Osteoblast (primary cell): ENCODE measurements at regions not wholly inside any gene's neighbourhood (a gene's known extent, or its start where the extent isn't known, plus 50 kb on each side); places are given as distances from the start of the nearest gene placed in this dataset.
A peak's percentile ranks its signal among the peaks of the same experiment; 100 is the strongest.
"Not testable (repeated sequence)": the region's sequence is repeated elsewhere in the genome, so short reads cannot be mapped to it uniquely, and the experiment has no call there.

Experiments used
- DNase-seq: peaks from one replicate; pipeline ENCODE4 v3.0.0; 2011; ENCODE audit warnings: low spot score, mixed read lengths; ENCODE audit not compliant: insufficient read length; ENCODE audit errors: missing footprints
- H2AFZ ChIP-seq: 2 replicates; pipeline ENCODE4 v1.6.0; 2011; ENCODE audit warnings: mild to moderate bottlenecking, low read length
- H3K27ac ChIP-seq: 2 replicates; pipeline ENCODE4 v1.5.1; 2011; ENCODE audit warnings: mild to moderate bottlenecking, low read depth, low read length, moderate library complexity
- H3K27me3 ChIP-seq: 2 replicates; pipeline ENCODE4 v1.6.0; 2012; ENCODE audit warnings: mild to moderate bottlenecking, control low read depth, inconsistent platforms, low read length, moderate library complexity; ENCODE audit not compliant: insufficient read depth
- H3K36me3 ChIP-seq: 2 replicates; pipeline ENCODE4 v1.5.1; 2011; ENCODE audit warnings: mild to moderate bottlenecking, low read length, control low read depth, moderate library complexity; ENCODE audit not compliant: insufficient read depth
- H3K4me1 ChIP-seq: 2 replicates; pipeline ENCODE4 v1.5.1; 2011; ENCODE audit warnings: mild to moderate bottlenecking, low read length, control low read depth, moderate library complexity; ENCODE audit not compliant: insufficient read depth
- H3K4me2 ChIP-seq: 2 replicates; pipeline ENCODE4 v1.6.0; 2011; ENCODE audit warnings: mild to moderate bottlenecking, low read length; ENCODE audit not compliant: insufficient read depth
- H3K4me3 ChIP-seq: fragments of 200-600 bp; sonication (generic); 3 replicates; pipeline ENCODE4 v1.5.1; 2012; ENCODE audit warnings: mild to moderate bottlenecking, low read length, inconsistent platforms; ENCODE audit not compliant: insufficient read depth
- H3K79me2 ChIP-seq: 2 replicates; pipeline ENCODE4 v1.6.0; 2012; ENCODE audit warnings: mild to moderate bottlenecking, low read length, control low read depth, inconsistent platforms; ENCODE audit not compliant: insufficient read depth
- H3K9me3 ChIP-seq: 2 replicates; pipeline ENCODE4 v1.5.1; 2011; ENCODE audit warnings: low read depth, low read length, control low read depth
- H4K20me1 ChIP-seq: 2 replicates; pipeline ENCODE4 v1.6.0; 2012; ENCODE audit warnings: mild to moderate bottlenecking, low read length, control low read depth; ENCODE audit not compliant: insufficient read depth
- TF ChIP-seq, protein P1 (sequence below): IDR thresholded peaks from 2 replicates; pipeline ENCODE4 v1.5.1; 2011; ENCODE audit warnings: mild to moderate bottlenecking, low read depth, low read length, moderate library complexity; ENCODE audit errors: extremely low read depth

DNA sequence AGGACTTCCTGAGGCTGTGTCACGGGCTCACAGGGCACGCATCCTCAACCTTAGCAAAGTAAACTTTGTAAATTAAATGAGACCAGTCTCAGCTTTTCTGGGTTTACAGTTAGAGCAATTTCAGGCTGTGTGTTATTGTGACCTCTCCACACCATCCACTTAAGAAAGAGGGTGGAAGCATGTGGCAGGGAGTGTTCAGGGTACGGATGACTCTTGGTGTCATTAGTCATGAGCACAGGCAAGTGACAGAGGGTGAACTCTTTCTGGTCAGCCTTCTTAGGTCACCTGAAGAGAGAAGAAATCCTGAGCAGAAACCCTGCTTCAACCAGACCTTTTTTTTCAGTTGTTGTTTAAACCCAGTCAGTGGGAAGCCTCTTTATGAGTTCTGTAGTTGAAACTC lies 207.9 kb downstream of the ICOS start:
- peaks cover 4% of the 10 kb centered on the region for H3K4me1 ChIP-seq
- H3K79me2 ChIP-seq, result no peaks in the 10 kb centered on the region
- H2AFZ ChIP-seq, result no peak overlapping the region
- H3K4me2 ChIP-seq, result no peak overlapping the region
- H4K20me1 ChIP-seq, result no peaks in the 10 kb centered on the region
- H3K36me3 ChIP-seq, result no peaks in the 10 kb centered on the region
- H3K27ac ChIP-seq, result no peak overlapping the region
- H3K9me3 ChIP-seq, result no peaks in the 10 kb centered on the region
- H3K27me3 ChIP-seq, result no peaks in the 10 kb centered on the region
- no peak for DNase-seq
- H3K4me3 ChIP-seq, result no peak overlapping the region
- TF ChIP-seq, protein P1, sequence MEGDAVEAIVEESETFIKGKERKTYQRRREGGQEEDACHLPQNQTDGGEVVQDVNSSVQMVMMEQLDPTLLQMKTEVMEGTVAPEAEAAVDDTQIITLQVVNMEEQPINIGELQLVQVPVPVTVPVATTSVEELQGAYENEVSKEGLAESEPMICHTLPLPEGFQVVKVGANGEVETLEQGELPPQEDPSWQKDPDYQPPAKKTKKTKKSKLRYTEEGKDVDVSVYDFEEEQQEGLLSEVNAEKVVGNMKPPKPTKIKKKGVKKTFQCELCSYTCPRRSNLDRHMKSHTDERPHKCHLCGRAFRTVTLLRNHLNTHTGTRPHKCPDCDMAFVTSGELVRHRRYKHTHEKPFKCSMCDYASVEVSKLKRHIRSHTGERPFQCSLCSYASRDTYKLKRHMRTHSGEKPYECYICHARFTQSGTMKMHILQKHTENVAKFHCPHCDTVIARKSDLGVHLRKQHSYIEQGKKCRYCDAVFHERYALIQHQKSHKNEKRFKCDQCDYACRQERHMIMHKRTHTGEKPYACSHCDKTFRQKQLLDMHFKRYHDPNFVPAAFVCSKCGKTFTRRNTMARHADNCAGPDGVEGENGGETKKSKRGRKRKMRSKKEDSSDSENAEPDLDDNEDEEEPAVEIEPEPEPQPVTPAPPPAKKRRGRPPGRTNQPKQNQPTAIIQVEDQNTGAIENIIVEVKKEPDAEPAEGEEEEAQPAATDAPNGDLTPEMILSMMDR, result no peak

DNA sequence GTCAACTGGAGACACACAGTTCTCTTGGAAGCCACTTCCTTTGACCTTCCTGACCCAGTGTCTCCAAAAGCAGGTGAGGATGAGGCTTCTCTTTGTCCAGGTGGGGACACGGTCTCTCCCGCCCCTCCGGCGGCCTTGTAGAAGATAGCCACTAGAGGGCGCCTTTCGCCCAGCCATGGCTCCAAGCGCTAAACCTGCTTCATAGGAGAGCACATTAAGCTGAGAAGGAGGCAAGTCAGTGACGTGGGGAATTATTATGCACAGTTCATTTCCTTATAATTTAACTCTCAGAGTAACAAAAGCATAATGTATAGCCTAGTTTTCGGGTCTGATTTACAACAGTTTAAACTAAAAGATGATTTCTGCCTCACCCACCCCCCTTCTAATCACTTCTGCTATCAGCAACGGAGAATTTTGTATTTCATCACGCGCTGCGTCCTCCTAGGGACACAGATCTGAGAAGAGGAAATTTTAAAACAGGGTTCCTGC lies 208.7 kb downstream of the ICOS start:
- H4K20me1 ChIP-seq, result no peaks in the 10 kb centered on the region
- DNase-seq, result peak; percentile 87
- H3K9me3 ChIP-seq, result no peaks in the 10 kb centered on the region
- no peaks in the 10 kb centered on the region for H3K36me3 ChIP-seq
- TF ChIP-seq, protein P1, result peak; percentile 97
- H3K4me1 ChIP-seq, result peaks cover 4% of the 10 kb centered on the region
- H3K27me3 ChIP-seq, result no peaks in the 10 kb centered on the region
- H3K79me2 ChIP-seq, result no peaks in the 10 kb centered on the region
- H3K27ac ChIP-seq, result no peak overlapping the region
- H3K4me3 ChIP-seq, result peak overlapping the region; percentile 61
- H3K4me2 ChIP-seq, result peak overlapping the region; percentile 86
- H2AFZ ChIP-seq, result peak overlapping the region; percentile 61

GRCh38 chr2:204145791-204146190 lies 209.2 kb downstream of the ICOS start:
- Histone ChIP-seq H3K9me3 (no peaks in the 10 kb centered on the region), H3K27ac (no peak overlapping the region), H3K79me2 (no peaks in the 10 kb centered on the region), H2AFZ (peak overlapping the region; percentile 42), H3K36me3 (no peaks in the 10 kb centered on the region), H3K4me3 (peak overlapping the region; percentile 61), H3K4me2 (peak overlapping the region; percentile 86), H4K20me1 (no peaks in the 10 kb centered on the region), H3K27me3 (no peaks in the 10 kb centered on the region), H3K4me1 (peaks cover 4% of the 10 kb centered on the region)
- TF ChIP-seq, protein P1, result no peak
- DNase-seq, result no peak

DNA sequence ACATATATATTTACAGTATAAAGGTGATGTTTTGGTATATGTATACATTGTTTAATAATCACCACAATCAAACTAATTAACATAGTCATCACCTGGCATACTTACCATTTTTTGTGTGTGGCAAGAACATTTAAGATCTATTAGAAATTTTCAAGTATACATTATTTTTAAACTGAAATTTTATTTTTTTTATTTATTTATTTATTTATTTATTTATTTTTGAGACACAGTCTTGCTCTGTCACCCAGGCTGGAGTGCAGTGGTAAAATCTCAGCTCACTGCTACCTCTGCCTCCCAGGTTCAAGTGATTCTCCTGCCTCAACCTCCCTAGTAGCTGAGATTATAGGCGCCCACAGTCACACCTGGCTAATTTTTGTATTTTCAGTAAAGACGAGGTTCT lies 210.5 kb downstream of the ICOS start:
- not testable (repeated sequence) for H2AFZ ChIP-seq, H3K27ac ChIP-seq, H3K4me3 ChIP-seq, H3K4me2 ChIP-seq, H4K20me1 ChIP-seq, H3K9me3 ChIP-seq, H3K36me3 ChIP-seq, H3K4me1 ChIP-seq, H3K79me2 ChIP-seq, DNase-seq, H3K27me3 ChIP-seq
